Testis (tissue), 2 donors: ENCODE measurements at regions not wholly inside any gene's neighbourhood (a gene's known extent, or its start where the extent isn't known, plus 50 kb on each side); places are given as distances from the start of the nearest gene placed in this dataset.

Experiments
- DNase-seq: peaks from one replicate; pipeline ENCODE4 v3.0.0-alpha.2; 2019
- H3K27ac ChIP-seq, 2 donors: fragments of 200-600 bp; sonication (generic); one replicate each; pipeline ENCODE4 v1.5.1; 2019
- H3K27me3 ChIP-seq: fragments of 200-600 bp; sonication (generic); one replicate; pipeline ENCODE4 v1.5.1; 2019
- H3K36me3 ChIP-seq: fragments of 200-600 bp; sonication (generic); one replicate; pipeline ENCODE4 v1.5.1; 2017; ENCODE audit warnings: low read depth; ENCODE audit errors: missing control alignments
- H3K4me1 ChIP-seq: fragments of 200-600 bp; sonication (generic); one replicate; pipeline ENCODE4 v1.5.1; 2019
- H3K4me3 ChIP-seq, 2 donors: fragments of 200-600 bp; sonication (generic); one replicate each; pipeline ENCODE4 v1.5.1; 2017 to 2019
- H3K9me3 ChIP-seq: fragments of 200-600 bp; sonication (generic); one replicate; pipeline ENCODE4 v1.5.1; 2017
- POLR2A ChIP-seq: fragments of 450-650 bp; IDR thresholded peaks from one replicate; pipeline ENCODE4 v1.6.1; 2017; ENCODE audit warnings: antibody characterized with exemption, mild to moderate bottlenecking, moderate library complexity
- WGBS, 2 donors: methylation state at CpG; one replicate each; pipeline ENCODE4 v1.1.5; 2018; 5-methylcytosine and 5-hydroxymethylcytosine counted together
- intact Hi-C: fragments of 100-400 bp; cut with DNase I; formaldehyde crosslinking; loops from one replicate; pipeline ENCODE4 v1.15.1; 2023; ENCODE audit warnings: low total_unique reads
- TF ChIP-seq, protein P1 (sequence below), 3 experiments: fragments of 450-650 bp in 2 of 3; fragments of 200-600 bp in 1 of 3; sonication (generic) in 1 of 3; IDR thresholded peaks; one replicate each; pipeline ENCODE4 v1.5.1; 2016 to 2019; ENCODE audit warnings: antibody characterized with exemption in 3 of 3, mild to moderate bottlenecking in 2 of 3, moderate library complexity in 1 of 3

DNA sequence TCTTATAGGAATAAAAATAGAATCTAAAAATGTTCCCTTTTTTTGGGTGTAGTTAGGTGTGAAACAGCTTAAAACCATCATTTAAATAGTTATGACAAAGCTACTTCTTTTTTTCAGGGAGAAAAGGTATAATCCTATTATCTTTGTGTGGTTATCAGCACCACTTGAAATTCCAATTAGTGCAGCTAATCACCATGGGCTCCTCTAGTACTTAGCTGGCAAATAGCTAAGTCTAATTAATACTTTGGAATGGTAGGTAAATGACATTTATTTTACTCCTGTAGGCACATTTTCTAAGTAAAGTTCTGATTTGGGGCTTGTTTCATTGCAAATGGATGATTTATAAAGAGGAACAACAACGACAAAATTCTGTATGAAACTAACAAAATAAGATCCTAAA lies 132.6 kb downstream of the OLFM4 start:
- WGBS, 2 donors = 61 to 69% methylated on average over 1 of the region's 1 CpG
- DNase-seq = no peak

DNA sequence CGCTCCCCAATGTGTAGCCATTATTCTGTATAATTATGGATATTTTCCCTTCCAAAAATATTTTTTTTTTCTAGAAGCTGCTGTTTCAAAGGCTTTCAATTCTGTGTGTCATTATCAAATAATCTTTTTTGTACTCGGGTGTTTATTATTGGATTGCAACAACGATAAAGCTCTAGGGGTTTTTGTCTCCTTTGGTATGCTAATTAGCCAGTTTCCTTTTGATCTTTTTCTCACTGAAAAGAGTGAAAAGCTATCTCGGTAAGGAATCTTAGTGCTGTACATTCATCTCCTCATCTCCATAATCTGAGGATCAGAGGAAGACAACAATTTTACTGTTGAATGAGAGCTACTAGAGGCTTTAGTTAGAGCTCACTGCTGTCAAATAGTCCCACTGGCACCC lies 136.6 kb downstream of the OLFM4 start:
- no peaks in the 10 kb centered on the region for H3K36me3 ChIP-seq
- H3K4me3 ChIP-seq = no peak overlapping the region
- no peaks in the 10 kb centered on the region for H3K9me3 ChIP-seq
- no peaks in the 10 kb centered on the region for H3K27me3 ChIP-seq
- no peak overlapping the region for H3K27ac ChIP-seq
- TF ChIP-seq POLR2A = no peak
- TF ChIP-seq, protein P1, sequence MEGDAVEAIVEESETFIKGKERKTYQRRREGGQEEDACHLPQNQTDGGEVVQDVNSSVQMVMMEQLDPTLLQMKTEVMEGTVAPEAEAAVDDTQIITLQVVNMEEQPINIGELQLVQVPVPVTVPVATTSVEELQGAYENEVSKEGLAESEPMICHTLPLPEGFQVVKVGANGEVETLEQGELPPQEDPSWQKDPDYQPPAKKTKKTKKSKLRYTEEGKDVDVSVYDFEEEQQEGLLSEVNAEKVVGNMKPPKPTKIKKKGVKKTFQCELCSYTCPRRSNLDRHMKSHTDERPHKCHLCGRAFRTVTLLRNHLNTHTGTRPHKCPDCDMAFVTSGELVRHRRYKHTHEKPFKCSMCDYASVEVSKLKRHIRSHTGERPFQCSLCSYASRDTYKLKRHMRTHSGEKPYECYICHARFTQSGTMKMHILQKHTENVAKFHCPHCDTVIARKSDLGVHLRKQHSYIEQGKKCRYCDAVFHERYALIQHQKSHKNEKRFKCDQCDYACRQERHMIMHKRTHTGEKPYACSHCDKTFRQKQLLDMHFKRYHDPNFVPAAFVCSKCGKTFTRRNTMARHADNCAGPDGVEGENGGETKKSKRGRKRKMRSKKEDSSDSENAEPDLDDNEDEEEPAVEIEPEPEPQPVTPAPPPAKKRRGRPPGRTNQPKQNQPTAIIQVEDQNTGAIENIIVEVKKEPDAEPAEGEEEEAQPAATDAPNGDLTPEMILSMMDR (IDR thresholded peaks at IDR 0.05) = no peak
- 45 to 53% methylated on average over 4 of the region's 4 CpGs for WGBS, 2 donors
- no peaks in the 10 kb centered on the region for H3K4me1 ChIP-seq
- intact Hi-C loops = no loop called here
- no peak for DNase-seq

More for the DNA sequence above, 132.6 kb downstream of the OLFM4 start:
- H3K27me3 ChIP-seq = no peaks in the 10 kb centered on the region
- no peaks in the 10 kb centered on the region for H3K9me3 ChIP-seq
- H3K4me3 ChIP-seq = no peak overlapping the region
- intact Hi-C loops = no loop called here
- no peaks in the 10 kb centered on the region for H3K36me3 ChIP-seq
- TF ChIP-seq, protein P1 (IDR thresholded peaks at IDR 0.05) = no peak
- no peak for TF ChIP-seq POLR2A
- no peaks in the 10 kb centered on the region for H3K4me1 ChIP-seq
- H3K27ac ChIP-seq = no peak overlapping the region

DNA sequence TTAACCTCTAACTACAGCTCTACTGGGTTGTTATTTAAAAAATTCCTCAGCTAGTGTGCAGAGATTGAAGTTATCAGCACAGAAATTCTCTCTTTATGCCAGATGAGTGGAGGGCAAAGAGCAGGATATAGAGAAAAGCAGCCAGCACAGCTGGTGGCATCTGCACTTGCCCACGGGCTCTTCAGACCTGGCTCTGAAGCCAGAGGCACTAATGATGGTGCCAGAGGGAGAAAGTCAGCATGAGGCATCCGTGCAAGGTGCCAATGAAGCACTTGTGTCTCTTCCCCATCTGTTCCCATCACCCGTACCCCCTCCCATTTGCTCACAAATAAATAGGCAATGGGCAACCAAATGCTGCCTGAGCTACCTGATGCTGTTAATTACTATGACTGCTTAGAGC lies 138.9 kb downstream of the OLFM4 start:
- H3K4me1 ChIP-seq = no peaks in the 10 kb centered on the region
- H3K36me3 ChIP-seq = no peaks in the 10 kb centered on the region
- H3K27ac ChIP-seq = no peak overlapping the region
- intact Hi-C loops = no loop called here
- WGBS, 2 donors = 27 to 36% methylated on average over 3 of the region's 3 CpGs
- no peaks in the 10 kb centered on the region for H3K9me3 ChIP-seq
- H3K4me3 ChIP-seq = no peak overlapping the region
- no peaks in the 10 kb centered on the region for H3K27me3 ChIP-seq
- DNase-seq = no peak
- no peak for TF ChIP-seq POLR2A
- TF ChIP-seq, protein P1 (IDR thresholded peaks at IDR 0.05) = no peak

DNA sequence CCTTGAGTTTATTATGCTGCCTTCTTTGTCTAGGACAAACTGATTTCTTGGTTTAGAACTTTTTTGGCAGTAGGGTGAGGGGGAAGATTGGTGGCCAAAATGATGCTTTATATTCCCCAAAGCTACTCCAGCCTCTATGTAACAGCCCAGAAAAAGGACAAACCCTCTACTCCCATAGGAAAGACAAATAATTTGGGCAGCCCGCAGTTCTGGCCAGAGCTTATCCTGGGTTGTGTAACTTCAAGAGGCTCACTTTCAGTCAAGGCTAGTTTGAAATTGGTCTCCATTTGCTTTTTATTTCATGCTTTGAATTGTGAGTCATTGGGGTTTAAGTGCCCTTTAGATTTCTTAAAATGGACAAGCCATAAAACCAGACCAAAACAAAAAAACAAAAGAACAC lies 142.3 kb downstream of the OLFM4 start:
- no peak overlapping the region for H3K4me3 ChIP-seq
- intact Hi-C loops = no loop called here
- DNase-seq = no peak

DNA sequence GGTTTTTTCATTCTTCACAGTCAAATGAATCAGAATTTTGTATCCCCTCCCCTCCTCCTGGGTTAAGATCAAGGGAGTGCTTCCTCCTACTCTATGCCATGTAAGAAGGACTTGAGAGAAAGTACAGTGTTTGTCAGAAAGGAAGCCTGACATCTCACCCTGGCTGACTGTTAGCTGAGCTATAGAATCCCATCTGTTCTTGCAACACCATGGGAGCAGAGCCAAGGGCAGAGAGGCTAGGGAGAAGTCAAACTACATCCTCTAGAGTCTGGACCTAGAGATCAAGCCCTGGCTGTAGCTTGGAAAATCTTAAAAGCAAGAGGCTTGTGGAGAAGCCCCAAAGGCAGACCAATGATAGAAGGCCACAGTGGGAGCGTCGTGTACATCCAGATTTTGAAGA lies 145.9 kb downstream of the OLFM4 start:
- intact Hi-C loops = no loop called here
- Histone ChIP-seq H3K4me3 (no peak overlapping the region), H3K27ac (no peak overlapping the region), H3K9me3 (no peaks in the 10 kb centered on the region), H3K36me3 (no peaks in the 10 kb centered on the region), H3K4me1 (no peaks in the 10 kb centered on the region), H3K27me3 (no peaks in the 10 kb centered on the region)
- TF ChIP-seq, protein P1 (IDR thresholded peaks at IDR 0.05) = no peak
- no peak for TF ChIP-seq POLR2A
- WGBS, 2 donors = 72 to 83% methylated on average over 2 of the region's 2 CpGs
- no peak for DNase-seq

More for the DNA sequence above, 142.3 kb downstream of the OLFM4 start:
- H3K9me3 ChIP-seq = no peaks in the 10 kb centered on the region
- no peak for TF ChIP-seq POLR2A
- TF ChIP-seq, protein P1 (IDR thresholded peaks at IDR 0.05) = no peak
- 57 to 61% methylated on average over 1 of the region's 1 CpG for WGBS, 2 donors
- H3K27me3 ChIP-seq = no peaks in the 10 kb centered on the region
- no peak overlapping the region for H3K27ac ChIP-seq
- no peaks in the 10 kb centered on the region for H3K36me3 ChIP-seq
- H3K4me1 ChIP-seq = no peaks in the 10 kb centered on the region
